ENCODE measurements at regions not wholly inside any gene's neighbourhood (a gene's known extent, or its start where the extent isn't known, plus 50 kb on each side); places are given as distances from the start of the nearest gene placed in this dataset.

GRCh38 chr5:178790371-178790770 is 59.9 kb upstream of the ZNF354A start:
- no peak for DNase-seq
- WGBS, 2 donors: 84 to 89% methylated on average over 3 to 11 of the region's 11 CpGs
- Histone ChIP-seq H3K36me3 (ENCODE audit: low read depth, missing control alignments) (no peaks in the 10 kb centered on the region), H3K27ac (no peak overlapping the region), H3K9me3 (no peaks in the 10 kb centered on the region), H3K27me3 (no peaks in the 10 kb centered on the region), H3K4me1 (no peaks in the 10 kb centered on the region), H3K4me3 (no peak overlapping the region)
- TF ChIP-seq CTCF (IDR thresholded peaks at IDR 0.05): no peak
- intact Hi-C loops (cut with DNase I; ENCODE audit: low total_unique reads): no loop called here

GRCh38 chr5:178788381-178789085 is 58.1 kb upstream of the ZNF354A start:
- no peak for TF ChIP-seq CTCF (IDR thresholded peaks at IDR 0.05)
- no peak for TF ChIP-seq POLR2A (IDR thresholded peaks at IDR 0.05)
- H3K27me3 ChIP-seq: no peaks in the 10 kb centered on the region
- WGBS, 2 donors: 85 to 89% methylated on average over 16 to 21 of the region's 21 CpGs
- H3K9me3 ChIP-seq: no peaks in the 10 kb centered on the region
- intact Hi-C loops (cut with DNase I; ENCODE audit: low total_unique reads): no loop called here
- peaks cover 2% of the 10 kb centered on the region for H3K4me1 ChIP-seq
- DNase-seq: no peak
- no peaks in the 10 kb centered on the region for H3K36me3 ChIP-seq (ENCODE audit: low read depth, missing control alignments)
- no peak overlapping the region for H3K27ac ChIP-seq
- H3K4me3 ChIP-seq: no peak overlapping the region

GRCh38 chr5:178787889-178788288 is 57.4 kb upstream of the ZNF354A start:
- H3K27me3 ChIP-seq: no peaks in the 10 kb centered on the region
- no peak for DNase-seq
- no peak for TF ChIP-seq CTCF (IDR thresholded peaks at IDR 0.05)
- TF ChIP-seq POLR2A (IDR thresholded peaks at IDR 0.05): no peak
- no peak overlapping the region for H3K4me3 ChIP-seq
- H3K9me3 ChIP-seq: no peaks in the 10 kb centered on the region
- 85 to 93% methylated on average over 9 of the region's 9 CpGs for WGBS, 2 donors
- H3K36me3 ChIP-seq (ENCODE audit: low read depth, missing control alignments): no peaks in the 10 kb centered on the region
- peaks cover 4% of the 10 kb centered on the region for H3K4me1 ChIP-seq
- H3K27ac ChIP-seq: no peak overlapping the region
- intact Hi-C loops (cut with DNase I; ENCODE audit: low total_unique reads): no loop called here

- H3K27ac ChIP-seq: no peak overlapping the region
- H3K4me3 ChIP-seq: no peak overlapping the region
- no peaks in the 10 kb centered on the region for H3K36me3 ChIP-seq (ENCODE audit: low read depth, missing control alignments)
- WGBS, 2 donors: 67 to 76% methylated on average over 9 of the region's 9 CpGs
- peaks cover 4% of the 10 kb centered on the region for H3K4me1 ChIP-seq
- DNase-seq: no peak
- H3K27me3 ChIP-seq: no peaks in the 10 kb centered on the region
- no peaks in the 10 kb centered on the region for H3K9me3 ChIP-seq
- TF ChIP-seq POLR2A (IDR thresholded peaks at IDR 0.05) (no peak), CTCF (IDR thresholded peaks at IDR 0.05) (no peak)
- intact Hi-C loops (cut with DNase I; ENCODE audit: low total_unique reads): no loop called here
These were observed 56.5 kb upstream of the ZNF354A start for GRCh38 chr5:178786859-178787499.

GRCh38 chr5:178786417-178786816 is 56.0 kb upstream of the ZNF354A start:
- no peaks in the 10 kb centered on the region for H3K36me3 ChIP-seq (ENCODE audit: low read depth, missing control alignments)
- H3K4me3 ChIP-seq: no peak overlapping the region
- DNase-seq: no peak
- no peak overlapping the region for H3K27ac ChIP-seq
- H3K9me3 ChIP-seq: no peaks in the 10 kb centered on the region
- TF ChIP-seq CTCF (IDR thresholded peaks at IDR 0.05): no peak
- TF ChIP-seq POLR2A (IDR thresholded peaks at IDR 0.05): no peak
- no peaks in the 10 kb centered on the region for H3K27me3 ChIP-seq
- peaks cover 4% of the 10 kb centered on the region for H3K4me1 ChIP-seq
- WGBS, 2 donors: 77 to 79% methylated on average over 13 of the region's 13 CpGs
- intact Hi-C loops (cut with DNase I; ENCODE audit: low total_unique reads): no loop called here
